ENCODE measurements at regions not wholly inside any gene's neighbourhood (a gene's known extent, or its start where the extent isn't known, plus 50 kb on each side); places are given as distances from the start of the nearest gene placed in this dataset.
"Not testable (repeated sequence)": the region's sequence is repeated elsewhere in the genome, so short reads cannot be mapped to it uniquely, and the experiment has no call there.

- no peak for DNase-seq (ENCODE audit: low read depth in 2 of 2)
Measured at GRCh38 chr7:52360541-52360940, 674.9 kb upstream of the POM121L12 start.

- no peak for DNase-seq (ENCODE audit: low read depth in 2 of 2)
Measured at GRCh38 chr7:52355053-52355452, 680.4 kb upstream of the POM121L12 start.

- DNase-seq (ENCODE audit: low read depth in 2 of 2): no peak
Measured at GRCh38 chr7:52352013-52352981, 683.1 kb upstream of the POM121L12 start.

GRCh38 chr7:52344015-52344414, 691.4 kb upstream of the POM121L12 start:
- no peak for DNase-seq (ENCODE audit: low read depth in 2 of 2)

- DNase-seq (ENCODE audit: low read depth in 2 of 2): no peak
Measured at GRCh38 chr7:52340067-52340466, 695.4 kb upstream of the POM121L12 start.

GRCh38 chr7:52328328-52328727, 707.1 kb upstream of the POM121L12 start:
- not testable (repeated sequence) for DNase-seq (ENCODE audit: low read depth in 2 of 2)

GRCh38 chr7:52325237-52325636, 710.2 kb upstream of the POM121L12 start:
- no peak for DNase-seq (ENCODE audit: low read depth in 2 of 2)

- DNase-seq (ENCODE audit: low read depth in 2 of 2): no peak
Measured at GRCh38 chr7:52323202-52323746, 712.2 kb upstream of the POM121L12 start.

GRCh38 chr7:52320610-52321009, 714.8 kb upstream of the POM121L12 start:
- DNase-seq (ENCODE audit: low read depth in 2 of 2): no peak

- DNase-seq (ENCODE audit: low read depth in 2 of 2): no peak
Measured at GRCh38 chr7:52317921-52318320, 717.5 kb upstream of the POM121L12 start.

GRCh38 chr7:52311886-52312285, 723.5 kb upstream of the POM121L12 start:
- DNase-seq (ENCODE audit: low read depth in 2 of 2): no peak

- DNase-seq (ENCODE audit: low read depth in 2 of 2): no peak
Measured at GRCh38 chr7:52309631-52310030, 725.8 kb upstream of the POM121L12 start.

- DNase-seq (ENCODE audit: low read depth in 2 of 2): no peak
Measured at GRCh38 chr7:52302765-52303520, 732.5 kb upstream of the POM121L12 start.

- DNase-seq (ENCODE audit: low read depth in 2 of 2): no peak
Measured at GRCh38 chr7:52297128-52297527, 738.3 kb upstream of the POM121L12 start.

GRCh38 chr7:52294942-52295341, 740.5 kb upstream of the POM121L12 start:
- no peak for DNase-seq (ENCODE audit: low read depth in 2 of 2)

GRCh38 chr7:52289247-52289646, 746.2 kb upstream of the POM121L12 start:
- DNase-seq (ENCODE audit: low read depth in 2 of 2): no peak

GRCh38 chr7:52287698-52288097, 747.7 kb upstream of the POM121L12 start:
- DNase-seq (ENCODE audit: low read depth in 2 of 2): no peak

GRCh38 chr7:52285689-52286088, 749.7 kb upstream of the POM121L12 start:
- no peak for DNase-seq (ENCODE audit: low read depth in 2 of 2)

GRCh38 chr7:52283335-52283734, 752.1 kb upstream of the POM121L12 start:
- DNase-seq (ENCODE audit: low read depth in 2 of 2): no peak

GRCh38 chr7:52273685-52274610, 761.5 kb upstream of the POM121L12 start:
- no peak for DNase-seq (ENCODE audit: low read depth in 2 of 2)

- DNase-seq (ENCODE audit: low read depth in 2 of 2): no peak
Measured at GRCh38 chr7:52271703-52272102, 763.7 kb upstream of the POM121L12 start.
